ENCODE measurements at regions not wholly inside any gene's neighbourhood (a gene's known extent, or its start where the extent isn't known, plus 50 kb on each side); places are given as distances from the start of the nearest gene placed in this dataset.
"Not testable (repeated sequence)": the region's sequence is repeated elsewhere in the genome, so short reads cannot be mapped to it uniquely, and the experiment has no call there.

GRCh38 chr15:22241451-22241850 lies 161.1 kb downstream of the OR4M2 start:
- DNase-seq = no peak

GRCh38 chr15:22242311-22242710 lies 162.0 kb downstream of the OR4M2 start:
- not testable (repeated sequence) for DNase-seq

GRCh38 chr15:22243440-22244130 lies 163.3 kb downstream of the OR4M2 start:
- no peak for DNase-seq

GRCh38 chr15:22249511-22249910 lies 169.2 kb downstream of the OR4M2 start:
- not testable (repeated sequence) for DNase-seq

- not testable (repeated sequence) for DNase-seq
Measured at GRCh38 chr15:22250501-22251290, 170.4 kb downstream of the OR4M2 start.

GRCh38 chr15:22251422-22251821 lies 171.1 kb downstream of the OR4M2 start:
- no peak for DNase-seq

- not testable (repeated sequence) for DNase-seq
Measured at GRCh38 chr15:22252047-22252446, 171.7 kb downstream of the OR4M2 start.

- DNase-seq = not testable (repeated sequence)
Measured at GRCh38 chr15:22252521-22252920, 172.2 kb downstream of the OR4M2 start.

GRCh38 chr15:22253002-22253675 lies 172.8 kb downstream of the OR4M2 start:
- not testable (repeated sequence) for DNase-seq

- no peak for DNase-seq
Measured at GRCh38 chr15:22253676-22254408, 173.5 kb downstream of the OR4M2 start.

GRCh38 chr15:22254409-22255045 lies 174.2 kb downstream of the OR4M2 start:
- not testable (repeated sequence) for DNase-seq

GRCh38 chr15:22255606-22256005 lies 175.3 kb downstream of the OR4M2 start:
- not testable (repeated sequence) for DNase-seq

GRCh38 chr15:22256389-22257046 lies 176.2 kb downstream of the OR4M2 start:
- DNase-seq = not testable (repeated sequence)

- no peak for DNase-seq
Measured at GRCh38 chr15:22257047-22258008, 177.0 kb downstream of the OR4M2 start.

GRCh38 chr15:22258009-22258397 lies 177.7 kb downstream of the OR4M2 start:
- DNase-seq = no peak

GRCh38 chr15:22258398-22259150 lies 178.2 kb downstream of the OR4M2 start:
- no peak for DNase-seq

GRCh38 chr15:22259151-22259750 lies 178.9 kb downstream of the OR4M2 start:
- DNase-seq = not testable (repeated sequence)

- DNase-seq = no peak
Measured at GRCh38 chr15:22259881-22260421, 179.6 kb downstream of the OR4M2 start.

GRCh38 chr15:22262613-22263020 lies 182.3 kb downstream of the OR4M2 start:
- no peak for DNase-seq
